Panc1 (cell line): ENCODE measurements at regions not wholly inside any gene's neighbourhood (a gene's known extent, or its start where the extent isn't known, plus 50 kb on each side); places are given as distances from the start of the nearest gene placed in this dataset.

Experiments
- ATAC-seq: fragments of 200-7000 bp; cut with Tn5 transposase; 2 replicates; pipeline ENCODE4 v1.9.1; 2020; ENCODE audit warnings: mild to moderate bottlenecking, moderate library complexity
- BruUV-seq: library from RNA; stranded (reverse); fragments of 400-500 nt; replicated peaks from 2 replicates; lab custom pipeline; 2021; lab: Mats Ljungman, UMichigan
- CTCF ChIA-PET: fragments of 300-600 bp; sonication (Branson Sonifier 250); formaldehyde crosslinking; loops from one replicate; lab custom pipeline; 2022; ENCODE audit warnings: antibody characterized with exemption; lab: Charles Lee
- POLR2A ChIA-PET: fragments of 300-600 bp; sonication (Branson Sonifier 250); formaldehyde crosslinking; loops from one replicate; lab custom pipeline; 2022; ENCODE audit warnings: antibody characterized with exemption; lab: Charles Lee
- DNase-seq: peaks from one replicate; pipeline ENCODE4 v3.0.0-alpha.2; 2010; ENCODE audit warnings: low read depth, low spot score
- H3K27ac ChIP-seq: 2 replicates; pipeline ENCODE4 v1.5.1; 2011; ENCODE audit warnings: mild to moderate bottlenecking, low read length, inconsistent platforms
- H3K27me3 ChIP-seq: fragments of 200-500 bp; sonication (Bioruptor generic); 2 replicates; pipeline ENCODE4 v1.6.0; 2014; ENCODE audit warnings: low read length, inconsistent platforms; ENCODE audit not compliant: control insufficient read depth, insufficient read depth
- H3K36me3 ChIP-seq: fragments of 200-500 bp; sonication (Bioruptor generic); 2 replicates; pipeline ENCODE4 v1.5.1; 2014; ENCODE audit warnings: inconsistent platforms, mild to moderate bottlenecking, low read length, moderate library complexity; ENCODE audit not compliant: control insufficient read depth, insufficient read depth
- H3K4me1 ChIP-seq: 2 replicates; pipeline ENCODE4 v1.5.1; 2011; ENCODE audit warnings: inconsistent platforms, mild to moderate bottlenecking, low read length, moderate library complexity; ENCODE audit not compliant: control insufficient read depth, insufficient read depth
- H3K4me3 ChIP-seq, 2 experiments: 2 replicates each; pipeline ENCODE4 v1.5.1; 2011 to 2012; ENCODE audit warnings: low read depth in 2 of 2, low read length in 2 of 2, mild to moderate bottlenecking in 2 of 2, inconsistent platforms in 1 of 2, moderate library complexity in 1 of 2
- H3K9me3 ChIP-seq: fragments of 200-500 bp; sonication (Bioruptor generic); 2 replicates; pipeline ENCODE4 v1.5.1; 2014; ENCODE audit warnings: low read depth, mild to moderate bottlenecking, inconsistent platforms, low read length, moderate library complexity; ENCODE audit not compliant: control insufficient read depth, insufficient read depth
- CTCF ChIP-seq: fragments of 450-650 bp; IDR thresholded peaks from 2 replicates; pipeline ENCODE4 v1.5.1; 2017; ENCODE audit warnings: mild to moderate bottlenecking
- POLR2AphosphoS5 ChIP-seq: IDR thresholded peaks from 2 replicates; pipeline ENCODE4 v1.6.1; 2012; ENCODE audit warnings: mild to moderate bottlenecking, low read depth, low read length, moderate library complexity
- REST ChIP-seq, 2 experiments: IDR thresholded peaks; 2 replicates each; pipeline ENCODE4 v1.6.1; 2011 to 2012; ENCODE audit warnings: low read depth in 2 of 2, control low read depth in 1 of 2, low read length in 1 of 2, mild to moderate bottlenecking in 1 of 2, moderate library complexity in 1 of 2; ENCODE audit not compliant: insufficient read depth in 1 of 2
- SIN3A ChIP-seq: IDR thresholded peaks from 2 replicates; pipeline ENCODE4 v1.6.1; 2012; ENCODE audit warnings: low read depth, mild to moderate bottlenecking, low read length, moderate library complexity, borderline replicate concordance; ENCODE audit not compliant: insufficient read depth
- TCF7L2 ChIP-seq: IDR thresholded peaks from 2 replicates; pipeline ENCODE4 v1.6.1; 2011; ENCODE audit warnings: mild to moderate bottlenecking, low read depth, low read length, inconsistent platforms
- in situ Hi-C: cut with HindIII; loops from 2 replicates; pipeline ENCODE4 v1.10.0; 2016; ENCODE audit warnings: low sequenced_read_pairs, low pct_unique_long_range_greater_than_20kb
- intact Hi-C: fragments of 100-400 bp; cut with micrococcal nuclease; formaldehyde crosslinking; loops from one replicate; pipeline ENCODE4 v1.10.0; 2022; ENCODE audit not compliant: unreplicated experiment

- ChIA-PET CTCF (no interaction called here), POLR2A (no interaction called here)
- Histone ChIP-seq H3K27ac (no peak overlapping the region), H3K4me1 (no peaks in the 10 kb centered on the region), H3K9me3 (no peaks in the 10 kb centered on the region), H3K36me3 (no peaks in the 10 kb centered on the region), H3K27me3 (no peaks in the 10 kb centered on the region), H3K4me3 (no peak overlapping the region)
- TF ChIP-seq POLR2AphosphoS5 = no peak
- TF ChIP-seq SIN3A = no peak
- TF ChIP-seq CTCF = no peak
- TF ChIP-seq TCF7L2 = no peak
- no peak for TF ChIP-seq REST (IDR thresholded peaks at IDR 0.05; ENCODE audit: insufficient read depth in 1 of 2, low read depth in 2 of 2, low read length in 1 of 2)
- ATAC-seq (no peak), DNase-seq (no peak)
- intact Hi-C loops = no loop called here
- in situ Hi-C loops = no loop called here
- no TSS peak for BruUV-seq
Observed at GRCh38 chr5:106493910-106494309, 1176.8 kb downstream of the EFNA5 start.

- intact Hi-C loops = no loop called here
- H3K27ac ChIP-seq = no peak overlapping the region
- H3K4me1 ChIP-seq = no peaks in the 10 kb centered on the region
- ATAC-seq = no peak
- BruUV-seq = no TSS peak
- ChIA-PET CTCF (no interaction called here), POLR2A (no interaction called here)
- DNase-seq = no peak
- in situ Hi-C loops = no loop called here
- no peak for TF ChIP-seq REST (IDR thresholded peaks at IDR 0.05; ENCODE audit: insufficient read depth in 1 of 2, low read depth in 2 of 2, low read length in 1 of 2)
- no peak for TF ChIP-seq POLR2AphosphoS5
- H3K27me3 ChIP-seq = no peaks in the 10 kb centered on the region
- H3K4me3 ChIP-seq = no peak overlapping the region
- H3K9me3 ChIP-seq = no peaks in the 10 kb centered on the region
- no peaks in the 10 kb centered on the region; the same call in 1 of the 2 replicates for H3K36me3 ChIP-seq
Observed at GRCh38 chr5:106489004-106489403, 1181.7 kb downstream of the EFNA5 start.
